Activated naive CD4-positive, alpha-beta T cell treated with anti-CD3 and anti-CD28 coated beads, Interleukin-2, amount 10 ng/mL, durations not matched to agents 7 days and 5 days (primary cell): ENCODE measurements at regions not wholly inside any gene's neighbourhood (a gene's known extent, or its start where the extent isn't known, plus 50 kb on each side); places are given as distances from the start of the nearest gene placed in this dataset.

Experiments
- CTCF ChIA-PET: fragments of 350-600 bp; sonication (Branson Sonifier 250); formaldehyde crosslinking; loops from one replicate; lab custom pipeline; 2021; ENCODE audit warnings: antibody characterized with exemption; lab: Charles Lee
- DNase-seq: peaks from one replicate; pipeline ENCODE4 v3.0.0-alpha.2; 2020
- H3K27ac Mint-ChIP-seq: one replicate; pipeline ENCODE4 v1.8.0; 2021; ENCODE audit warnings: mild to moderate bottlenecking, moderate library complexity, mixed read lengths
- H3K27me3 Mint-ChIP-seq: one replicate; pipeline ENCODE4 v1.8.0; 2021; ENCODE audit warnings: mild to moderate bottlenecking, mixed read lengths
- H3K36me3 Mint-ChIP-seq: one replicate; pipeline ENCODE4 v1.8.0; 2021; ENCODE audit warnings: mixed read lengths
- H3K4me1 Mint-ChIP-seq: one replicate; pipeline ENCODE4 v1.8.0; 2021; ENCODE audit warnings: mixed read lengths
- H3K4me3 Mint-ChIP-seq: one replicate; pipeline ENCODE4 v1.8.0; 2021; ENCODE audit warnings: mild to moderate bottlenecking, moderate library complexity, mixed read lengths
- H3K9me3 Mint-ChIP-seq: one replicate; pipeline ENCODE4 v1.8.0; 2021; ENCODE audit warnings: mixed read lengths

GRCh38 chr21:35372201-35372600 is 323.1 kb upstream of the RUNX1 start:
- H3K4me3 Mint-ChIP-seq, result no peak overlapping the region
- DNase-seq, result no peak
- no peaks in the 10 kb centered on the region for H3K9me3 Mint-ChIP-seq
- H3K36me3 Mint-ChIP-seq, result no peaks in the 10 kb centered on the region
- no peaks in the 10 kb centered on the region for H3K27me3 Mint-ChIP-seq
- H3K27ac Mint-ChIP-seq, result no peak overlapping the region
- H3K4me1 Mint-ChIP-seq, result no peaks in the 10 kb centered on the region
- CTCF ChIA-PET, result no interaction called here

DNA sequence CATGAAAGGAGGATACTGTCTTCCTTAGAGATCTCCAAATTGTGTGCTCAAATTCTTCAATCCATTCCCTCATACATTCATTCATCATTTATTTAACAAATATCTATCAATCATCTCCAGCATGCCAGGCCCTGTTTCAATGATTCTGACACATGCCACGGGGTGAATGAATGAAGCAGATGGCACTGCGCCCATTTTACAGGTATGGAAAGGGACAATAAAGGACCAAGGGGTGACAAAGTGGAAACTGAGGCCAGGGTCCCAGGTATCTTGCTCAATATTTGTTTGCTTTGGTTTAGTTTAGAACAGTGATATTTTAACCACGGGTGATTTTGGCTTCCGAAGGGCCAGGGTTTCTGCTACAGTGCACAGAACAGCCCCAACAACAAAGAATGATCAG is 321.6 kb upstream of the RUNX1 start:
- H3K4me1 Mint-ChIP-seq, result no peaks in the 10 kb centered on the region
- no peaks in the 10 kb centered on the region for H3K9me3 Mint-ChIP-seq
- no peak for DNase-seq
- CTCF ChIA-PET, result no interaction called here
- no peaks in the 10 kb centered on the region for H3K27me3 Mint-ChIP-seq
- no peak overlapping the region for H3K27ac Mint-ChIP-seq
- no peaks in the 10 kb centered on the region for H3K36me3 Mint-ChIP-seq
- no peak overlapping the region for H3K4me3 Mint-ChIP-seq

DNA sequence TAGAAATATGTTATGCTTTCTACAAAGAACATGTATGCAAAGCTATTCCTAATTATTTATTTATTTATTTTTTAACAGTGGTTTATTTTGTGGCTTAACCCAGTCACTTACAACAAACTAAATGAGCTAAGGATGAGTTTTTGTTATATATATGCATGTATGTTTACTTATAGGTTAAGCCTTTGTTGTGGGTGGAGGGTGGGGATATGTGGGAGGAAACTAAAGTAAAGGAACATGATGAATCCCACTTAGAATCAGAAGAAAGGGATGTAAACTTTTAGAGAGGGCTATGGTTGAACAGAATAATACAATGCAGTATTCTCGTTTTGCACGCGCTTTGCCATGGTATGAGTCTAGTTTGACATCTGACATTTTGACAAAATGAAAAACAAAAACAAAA is 321.0 kb upstream of the RUNX1 start:
- Mint-ChIP-seq H3K4me1 (no peaks in the 10 kb centered on the region), H3K36me3 (no peaks in the 10 kb centered on the region), H3K4me3 (no peak overlapping the region), H3K9me3 (no peaks in the 10 kb centered on the region), H3K27me3 (no peaks in the 10 kb centered on the region), H3K27ac (no peak overlapping the region)
- no peak for DNase-seq
- CTCF ChIA-PET, result interaction anchor here (0.6 kb wide), 1 partner anchor 143 kb away, joined by 3 read pairs; no protein-coding TSS in a partner anchor

DNA sequence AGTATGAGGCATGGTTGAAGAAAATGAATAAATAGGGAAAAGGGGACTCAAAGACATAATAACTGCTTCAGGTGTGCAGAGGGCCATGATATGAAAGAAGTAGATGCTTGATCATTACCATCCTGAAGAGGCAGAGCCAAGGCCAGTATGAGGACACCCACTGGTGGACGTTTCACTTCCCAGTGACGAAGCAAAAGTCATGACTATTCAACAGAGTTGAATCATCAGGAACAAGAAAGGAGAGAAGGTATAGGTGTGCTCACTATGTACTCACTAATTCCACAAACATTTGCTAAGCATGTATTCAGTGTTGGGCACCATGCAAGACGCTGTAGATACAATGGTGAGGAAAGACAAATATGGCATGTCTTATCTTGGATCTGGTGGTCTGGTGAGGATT is 319.2 kb upstream of the RUNX1 start:
- Mint-ChIP-seq H3K27ac (no peak overlapping the region), H3K4me1 (no peaks in the 10 kb centered on the region), H3K9me3 (peaks cover 1% of the 10 kb centered on the region), H3K36me3 (no peaks in the 10 kb centered on the region), H3K4me3 (no peak overlapping the region), H3K27me3 (no peaks in the 10 kb centered on the region)
- CTCF ChIA-PET, result no interaction called here
- DNase-seq, result no peak

- H3K27me3 Mint-ChIP-seq, result no peaks in the 10 kb centered on the region
- peaks cover 1% of the 10 kb centered on the region for H3K9me3 Mint-ChIP-seq
- no peak for DNase-seq
- H3K4me1 Mint-ChIP-seq, result no peaks in the 10 kb centered on the region
- CTCF ChIA-PET, result no interaction called here
- no peaks in the 10 kb centered on the region for H3K36me3 Mint-ChIP-seq
- no peak overlapping the region for H3K27ac Mint-ChIP-seq
- no peak overlapping the region for H3K4me3 Mint-ChIP-seq
Measured at GRCh38 chr21:35367553-35367952, 318.5 kb upstream of the RUNX1 start.

DNA sequence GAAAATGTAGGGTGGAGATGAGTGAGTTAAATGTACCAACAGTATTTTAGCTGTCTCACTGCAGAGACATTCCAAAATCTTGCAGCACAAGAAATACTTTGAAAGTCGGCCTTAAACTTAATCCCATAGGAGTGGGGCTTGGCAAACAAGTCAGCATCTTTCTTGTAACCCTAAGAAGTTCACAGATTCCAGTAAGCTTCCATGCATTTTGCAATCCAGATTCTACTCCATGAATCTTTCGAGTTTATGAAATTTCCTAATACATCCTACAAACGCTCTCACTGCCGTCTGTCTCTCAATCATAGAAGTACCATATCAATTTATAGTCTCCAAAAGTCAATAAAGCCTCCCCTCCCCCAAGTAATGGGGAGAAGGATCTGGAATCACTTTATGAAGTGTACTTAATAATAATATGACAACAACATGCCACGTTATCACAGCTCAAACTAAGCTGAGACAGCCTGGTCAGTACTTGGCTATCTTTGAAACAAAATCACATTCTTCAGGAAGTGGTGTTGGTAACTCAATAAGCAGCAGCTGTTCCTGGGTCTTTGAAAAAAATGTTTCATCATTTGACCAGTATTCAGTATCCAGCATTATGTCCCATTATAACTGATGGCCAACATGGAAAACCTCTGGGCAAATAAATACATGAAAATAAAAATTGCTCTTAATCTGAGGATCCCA is 317.4 kb upstream of the RUNX1 start:
- Mint-ChIP-seq H3K27me3 (no peaks in the 10 kb centered on the region), H3K4me1 (no peaks in the 10 kb centered on the region), H3K36me3 (no peaks in the 10 kb centered on the region), H3K4me3 (no peak overlapping the region), H3K9me3 (peaks cover 1% of the 10 kb centered on the region), H3K27ac (no peak overlapping the region)
- DNase-seq, result no peak
- CTCF ChIA-PET, result interaction anchor here (0.6 kb wide), 1 partner anchor 298 kb away, joined by 3 read pairs; no protein-coding TSS in a partner anchor

GRCh38 chr21:35363458-35363857 is 314.4 kb upstream of the RUNX1 start:
- no peak overlapping the region for H3K27ac Mint-ChIP-seq
- no peaks in the 10 kb centered on the region for H3K36me3 Mint-ChIP-seq
- H3K27me3 Mint-ChIP-seq, result no peaks in the 10 kb centered on the region
- H3K4me3 Mint-ChIP-seq, result no peak overlapping the region
- CTCF ChIA-PET, result no interaction called here
- DNase-seq, result no peak
- no peaks in the 10 kb centered on the region for H3K4me1 Mint-ChIP-seq
- peaks cover 1% of the 10 kb centered on the region for H3K9me3 Mint-ChIP-seq

DNA sequence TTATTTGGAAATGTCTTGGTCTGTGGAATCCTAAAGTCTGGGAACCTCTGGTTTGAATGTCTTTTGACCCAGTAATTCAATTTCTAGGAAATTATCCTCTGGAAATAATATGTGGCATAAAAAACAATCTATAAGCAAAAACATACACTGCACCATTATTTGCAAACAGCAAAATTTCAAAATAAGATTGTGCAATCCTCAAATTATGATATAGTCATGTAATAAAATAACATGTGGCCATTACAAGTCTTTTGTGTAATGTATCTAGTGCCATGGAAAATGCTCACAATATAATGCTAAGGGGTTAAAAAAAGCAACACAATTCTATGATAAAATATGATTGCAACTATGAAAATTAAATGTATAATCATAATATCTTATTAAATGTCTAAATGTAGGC is 312.9 kb upstream of the RUNX1 start:
- Mint-ChIP-seq H3K27ac (no peak overlapping the region), H3K27me3 (no peaks in the 10 kb centered on the region), H3K9me3 (peaks cover 1% of the 10 kb centered on the region), H3K4me1 (peaks cover 3% of the 10 kb centered on the region), H3K36me3 (no peaks in the 10 kb centered on the region), H3K4me3 (no peak overlapping the region)
- CTCF ChIA-PET, result no interaction called here
- DNase-seq, result no peak

DNA sequence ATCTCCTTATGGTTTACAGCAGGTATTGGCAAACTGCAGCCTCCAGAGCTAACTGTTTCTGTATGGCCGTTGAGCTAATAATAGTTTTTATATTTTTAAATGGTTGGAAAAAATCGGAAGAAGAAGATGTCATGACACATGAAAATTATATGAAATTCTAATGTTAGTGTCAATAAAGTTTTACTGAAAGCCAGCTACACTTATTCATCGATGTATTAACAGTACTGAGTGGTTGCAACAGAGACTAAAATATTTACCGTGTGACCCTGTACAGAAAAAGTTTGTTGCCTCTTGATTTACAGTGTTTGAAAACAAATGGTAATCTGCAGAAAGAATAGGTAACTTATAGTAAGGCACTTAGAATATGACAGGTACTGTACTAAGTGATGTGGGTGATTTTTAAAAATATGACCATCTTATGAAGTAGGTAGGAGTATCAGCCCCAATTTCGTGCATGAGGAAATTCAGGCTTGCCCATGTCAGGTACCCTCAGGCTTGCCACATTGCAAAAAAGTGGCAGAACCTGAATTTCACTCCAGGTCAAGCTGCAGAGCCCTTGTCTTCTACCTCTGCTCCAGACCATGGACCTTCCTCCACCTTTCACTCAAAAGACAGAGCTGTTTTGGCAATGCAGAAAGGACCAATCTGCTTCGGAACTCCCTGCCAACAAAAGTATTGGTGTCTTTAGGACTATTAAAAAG is 311.9 kb upstream of the RUNX1 start:
- Mint-ChIP-seq H3K9me3 (peaks cover 1% of the 10 kb centered on the region), H3K4me1 (peaks cover 3% of the 10 kb centered on the region), H3K36me3 (no peaks in the 10 kb centered on the region), H3K27me3 (no peaks in the 10 kb centered on the region), H3K4me3 (no peak overlapping the region), H3K27ac (no peak overlapping the region)
- CTCF ChIA-PET, result no interaction called here
- DNase-seq, result no peak

GRCh38 chr21:35359076-35359475 is 310.0 kb upstream of the RUNX1 start:
- H3K36me3 Mint-ChIP-seq, result no peaks in the 10 kb centered on the region
- H3K27me3 Mint-ChIP-seq, result no peaks in the 10 kb centered on the region
- DNase-seq, result no peak
- CTCF ChIA-PET, result no interaction called here
- H3K4me3 Mint-ChIP-seq, result no peak overlapping the region
- H3K4me1 Mint-ChIP-seq, result peaks cover 3% of the 10 kb centered on the region
- peaks cover 1% of the 10 kb centered on the region for H3K9me3 Mint-ChIP-seq
- no peak overlapping the region for H3K27ac Mint-ChIP-seq

DNA sequence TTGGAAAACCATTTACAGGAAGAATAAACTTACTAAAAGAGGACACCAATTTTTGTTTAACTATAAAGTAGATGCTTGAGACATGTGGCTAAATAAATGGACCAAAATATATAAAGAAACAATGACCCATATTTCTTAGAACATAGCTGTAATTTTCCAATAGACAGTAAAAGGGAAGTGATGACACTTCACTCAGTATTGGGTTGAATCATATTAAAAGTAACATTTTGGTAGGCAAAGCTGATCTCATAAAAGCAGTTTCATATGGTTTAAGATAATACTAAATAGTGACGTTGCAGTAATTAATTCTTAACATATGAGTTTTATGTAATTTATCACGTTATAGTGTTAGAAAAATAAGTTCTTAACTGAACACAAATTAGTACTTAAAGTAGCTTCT is 308.9 kb upstream of the RUNX1 start:
- no peak overlapping the region for H3K27ac Mint-ChIP-seq
- H3K9me3 Mint-ChIP-seq, result no peaks in the 10 kb centered on the region
- no peak overlapping the region for H3K4me3 Mint-ChIP-seq
- peaks cover 3% of the 10 kb centered on the region for H3K4me1 Mint-ChIP-seq
- DNase-seq, result no peak
- CTCF ChIA-PET, result no interaction called here
- no peaks in the 10 kb centered on the region for H3K27me3 Mint-ChIP-seq
- no peaks in the 10 kb centered on the region for H3K36me3 Mint-ChIP-seq

GRCh38 chr21:35357041-35357780 is 308.1 kb upstream of the RUNX1 start:
- CTCF ChIA-PET, result interaction anchor here (0.6 to 1.3 kb wide), 3 partner anchors 17 to 611 kb away, joined by 3 to 4 read pairs (median 3); no protein-coding TSS in a partner anchor
- Mint-ChIP-seq H3K4me3 (no peak overlapping the region), H3K36me3 (no peaks in the 10 kb centered on the region)

GRCh38 chr21:35354078-35354477 is 305.0 kb upstream of the RUNX1 start:
- no peak for DNase-seq
- Mint-ChIP-seq H3K9me3 (no peaks in the 10 kb centered on the region), H3K27me3 (peaks cover 4% of the 10 kb centered on the region), H3K27ac (peak overlapping the region; percentile 6), H3K36me3 (no peaks in the 10 kb centered on the region), H3K4me1 (peaks cover 3% of the 10 kb centered on the region), H3K4me3 (no peak overlapping the region)
- CTCF ChIA-PET, result no interaction called here

More at GRCh38 chr21:35357041-35357780, 308.1 kb upstream of the RUNX1 start:
- no peak for DNase-seq
- H3K27me3 Mint-ChIP-seq, result no peaks in the 10 kb centered on the region
- H3K4me1 Mint-ChIP-seq, result peaks cover 3% of the 10 kb centered on the region
- H3K9me3 Mint-ChIP-seq, result no peaks in the 10 kb centered on the region
- no peak overlapping the region for H3K27ac Mint-ChIP-seq

GRCh38 chr21:35352793-35353192 is 303.7 kb upstream of the RUNX1 start:
- H3K9me3 Mint-ChIP-seq, result no peaks in the 10 kb centered on the region
- no peak overlapping the region for H3K27ac Mint-ChIP-seq
- DNase-seq, result no peak
- H3K4me1 Mint-ChIP-seq, result peaks cover 3% of the 10 kb centered on the region
- H3K27me3 Mint-ChIP-seq, result peaks cover 4% of the 10 kb centered on the region
- H3K4me3 Mint-ChIP-seq, result no peak overlapping the region
- CTCF ChIA-PET, result no interaction called here
- H3K36me3 Mint-ChIP-seq, result no peaks in the 10 kb centered on the region
